H1 (cell line): ENCODE measurements at regions not wholly inside any gene's neighbourhood (a gene's known extent, or its start where the extent isn't known, plus 50 kb on each side); places are given as distances from the start of the nearest gene placed in this dataset.

Experiments used
- CTCF ChIA-PET: fragments of 300-600 bp; sonication (Branson Sonifier 250); formaldehyde crosslinking; loops from one replicate; lab custom pipeline; 2021; ENCODE audit not compliant: partially characterized antibody; lab: Charles Lee
- POLR2A ChIA-PET: fragments of 300-600 bp; sonication (Branson Sonifier 250); formaldehyde crosslinking; loops from one replicate; lab custom pipeline; 2021; ENCODE audit warnings: inconsistent platforms; ENCODE audit not compliant: partially characterized antibody; lab: Charles Lee
- DNase-seq, 2 experiments: peaks; one replicate each; pipeline versions ENCODE4 v3.0.0 to v3.0.0-alpha.2; 2010 to 2022; ENCODE audit warnings: low spot score in 2 of 2, low read depth in 1 of 2, mixed read lengths in 1 of 2
- FAIRE-seq: peaks from 2 replicates; lab custom pipeline; 2011; peaks lifted over from hg19 to GRCh38; lab: Jason Lieb, UNC
- H2AFZ ChIP-seq: 2 replicates; pipeline ENCODE4 v1.8.1; 2012; ENCODE audit warnings: low read length, inconsistent platforms
- H2AK5ac ChIP-seq: 2 replicates; pipeline ENCODE4 v1.6.1; 2013; ENCODE audit warnings: low read depth, low read length
- H2BK120ac ChIP-seq: replicated peaks from 2 replicates; pipeline ENCODE3; 2013; ENCODE audit warnings: low read depth, low read length, inconsistent platforms
- H2BK12ac ChIP-seq: 2 replicates; pipeline ENCODE4 v1.6.1; 2013; ENCODE audit warnings: low read depth, low read length
- H2BK15ac ChIP-seq: 2 replicates; pipeline ENCODE4 v1.6.1; 2013; ENCODE audit warnings: low read length
- H2BK20ac ChIP-seq: 2 replicates; pipeline ENCODE4 v1.6.1; 2013; ENCODE audit warnings: low read length
- H2BK5ac ChIP-seq: 2 replicates; pipeline ENCODE4 v1.6.1; 2013; ENCODE audit warnings: low read depth, low read length
- H3K14ac ChIP-seq: 2 replicates; pipeline ENCODE4 v1.6.1; 2013; ENCODE audit warnings: inconsistent platforms; ENCODE audit not compliant: insufficient read length
- H3K18ac ChIP-seq: 2 replicates; pipeline ENCODE4 v1.6.1; 2013; ENCODE audit warnings: low read length; ENCODE audit errors: extremely low read depth
- H3K23ac ChIP-seq: 2 replicates; pipeline ENCODE4 v1.6.1; 2013; ENCODE audit warnings: inconsistent platforms; ENCODE audit not compliant: insufficient read length
- H3K23me2 ChIP-seq: 2 replicates; pipeline ENCODE4 v1.6.1; 2013; ENCODE audit warnings: low read depth, low read length
- H3K27ac ChIP-seq: 2 replicates; pipeline ENCODE4 v1.6.1; 2011; ENCODE audit warnings: low read depth, low read length, inconsistent platforms
- H3K27me3 ChIP-seq, 4 experiments: replicated peaks in 1 of 4; 1 replicate in 1 of 4; 2 replicates in 3 of 4; pipeline versions ENCODE4 v1.6.1 to v1.8.1; 2011 to 2013; ENCODE audit warnings: low read length in 3 of 4, mild to moderate bottlenecking in 3 of 4, inconsistent platforms in 2 of 4, mixed read lengths in 2 of 4, moderate library complexity in 1 of 4; ENCODE audit not compliant: control insufficient read depth in 3 of 4, insufficient read depth in 3 of 4; ENCODE audit errors: extremely low read depth in 1 of 4
- H3K36me3 ChIP-seq, 4 experiments: 2 replicates each; pipeline versions ENCODE4 v1.6.1 to v1.8.1; 2011 to 2013; ENCODE audit warnings: mild to moderate bottlenecking in 4 of 4, low read length in 3 of 4, moderate library complexity in 2 of 4, control low read depth in 1 of 4, inconsistent platforms in 1 of 4; ENCODE audit not compliant: insufficient read depth in 4 of 4, control insufficient read depth in 2 of 4
- H3K4ac ChIP-seq: replicated peaks from 2 replicates; pipeline ENCODE3; 2013; ENCODE audit warnings: low read length, low read depth, mixed read lengths, inconsistent platforms; ENCODE audit not compliant: insufficient read length
- H3K4me1 ChIP-seq, 4 experiments: replicated peaks in 1 of 4; 1 replicate in 1 of 4; 2 replicates in 3 of 4; pipeline versions ENCODE4 v1.6.1 to v1.8.1; 2011 to 2013; ENCODE audit warnings: low read length in 3 of 4, inconsistent platforms in 2 of 4, mixed read lengths in 1 of 4; ENCODE audit not compliant: insufficient read depth in 4 of 4, control insufficient read depth in 3 of 4
- H3K4me2 ChIP-seq, 2 experiments: 2 replicates each; pipeline versions ENCODE4 v1.6.1 to v1.8.1; 2011 to 2013; ENCODE audit warnings: low read depth in 2 of 2, low read length in 2 of 2, control low read depth in 1 of 2, inconsistent platforms in 1 of 2, mild to moderate bottlenecking in 1 of 2; ENCODE audit not compliant: insufficient read depth in 1 of 2
- H3K4me3 ChIP-seq, 4 experiments: fragments of 200-600, 300-600 bp in 1 of 4; sonication (generic), shearing (Covaris generic), sonication (Bioruptor Twin) in 1 of 4; 2 replicates each; pipeline versions ENCODE4 v1.5.1 to v1.8.1; 2011 to 2016; ENCODE audit warnings: low read length in 4 of 4, low read depth in 3 of 4, control low read depth in 2 of 4, inconsistent platforms in 2 of 4, mild to moderate bottlenecking in 2 of 4, mixed read lengths in 1 of 4, moderate library complexity in 1 of 4; ENCODE audit not compliant: insufficient read depth in 2 of 4; ENCODE audit errors: extremely low read depth in 1 of 4
- H3K56ac ChIP-seq: replicated peaks from 2 replicates; pipeline ENCODE3; 2013; ENCODE audit warnings: low read depth, mild to moderate bottlenecking, mixed read lengths, low read length, inconsistent platforms; ENCODE audit not compliant: insufficient read length
- H3K79me1 ChIP-seq: 2 replicates; pipeline ENCODE4 v1.6.1; 2013; ENCODE audit warnings: low read depth, low read length, control low read depth
- H3K79me2 ChIP-seq, 2 experiments: 2 replicates each; pipeline versions ENCODE4 v1.6.1 to v1.8.1; 2012 to 2013; ENCODE audit warnings: low read length in 2 of 2, mild to moderate bottlenecking in 2 of 2, inconsistent platforms in 1 of 2; ENCODE audit not compliant: insufficient read depth in 2 of 2, control insufficient read depth in 1 of 2
- H3K9ac ChIP-seq, 4 experiments: replicated peaks in 1 of 4; 1 replicate in 1 of 4; 2 replicates in 3 of 4; pipeline versions ENCODE4 v1.6.1 to v1.8.1; 2011 to 2013; ENCODE audit warnings: low read depth in 3 of 4, low read length in 3 of 4, control low read depth in 2 of 4, mild to moderate bottlenecking in 2 of 4, moderate library complexity in 2 of 4, inconsistent platforms in 1 of 4; ENCODE audit errors: extremely low read depth in 1 of 4
- H3K9me3 ChIP-seq, 2 experiments: 2 replicates each; pipeline versions ENCODE4 v1.6.1 to v1.8.1; 2012 to 2013; ENCODE audit warnings: mild to moderate bottlenecking in 2 of 2, moderate library complexity in 2 of 2, control low read depth in 1 of 2, inconsistent platforms in 1 of 2, low read depth in 1 of 2, low read length in 1 of 2, mixed read lengths in 1 of 2; ENCODE audit not compliant: insufficient read depth in 2 of 2
- H4K20me1 ChIP-seq, 2 experiments: replicated peaks in 1 of 2; 2 replicates each; pipeline versions ENCODE3 to v1.8.1; 2011 to 2013; ENCODE audit warnings: inconsistent platforms in 2 of 2, low read length in 2 of 2, mild to moderate bottlenecking in 1 of 2; ENCODE audit not compliant: insufficient read depth in 2 of 2, control insufficient read depth in 1 of 2
- H4K5ac ChIP-seq: 2 replicates; pipeline ENCODE4 v1.6.1; 2013; ENCODE audit warnings: low read length, low read depth, mixed read lengths, inconsistent platforms; ENCODE audit not compliant: insufficient read length
- H4K8ac ChIP-seq: 2 replicates; pipeline ENCODE4 v1.8.0; 2013; ENCODE audit warnings: mild to moderate bottlenecking, moderate library complexity, low read length, inconsistent platforms; ENCODE audit not compliant: insufficient read depth; ENCODE audit errors: extremely low read depth
- H4K91ac ChIP-seq: replicated peaks from 2 replicates; pipeline ENCODE3; 2013; ENCODE audit warnings: low read length, mixed read lengths, inconsistent platforms; ENCODE audit not compliant: insufficient read length
- ATF3 ChIP-seq: IDR thresholded peaks from 2 replicates; pipeline ENCODE4 v1.6.1; 2011; ENCODE audit warnings: low read depth, mild to moderate bottlenecking, low read length; ENCODE audit not compliant: insufficient read depth
- CHD2 ChIP-seq: IDR thresholded peaks from 2 replicates; pipeline ENCODE4 v1.6.1; 2012; ENCODE audit warnings: low read length, improper control_type of control experiment
- E2F6 ChIP-seq: IDR thresholded peaks from 2 replicates; pipeline ENCODE4 v1.6.1; 2012; ENCODE audit warnings: inconsistent platforms
- GABPA ChIP-seq: IDR thresholded peaks from 2 replicates; pipeline ENCODE4 v1.6.1; 2011; ENCODE audit warnings: mild to moderate bottlenecking, low read length, moderate library complexity, borderline replicate concordance; ENCODE audit not compliant: insufficient read depth
- HDAC6 ChIP-seq: IDR thresholded peaks from one replicate; pipeline ENCODE4 v1.7.1; 2012; ENCODE audit warnings: low read depth, mild to moderate bottlenecking, inconsistent platforms, low read length, moderate library complexity
- NANOG ChIP-seq: IDR thresholded peaks from 2 replicates; pipeline ENCODE4 v1.6.1; 2011; ENCODE audit warnings: low read length, low read depth, mild to moderate bottlenecking, inconsistent platforms; ENCODE audit not compliant: insufficient read depth, poor library complexity, severe bottlenecking
- RAD21 ChIP-seq, 2 experiments: IDR thresholded peaks in 1 of 2; conservative IDR thresholded peaks in 1 of 2; 2 replicates each; pipeline ENCODE4 v1.6.1; 2011; ENCODE audit warnings: low read depth in 2 of 2, low read length in 2 of 2, improper control_type of control experiment in 1 of 2, inconsistent platforms in 1 of 2, mild to moderate bottlenecking in 1 of 2, moderate library complexity in 1 of 2
- RFX5 ChIP-seq: IDR thresholded peaks from 2 replicates; pipeline ENCODE4 v1.6.1; 2011; ENCODE audit warnings: low read depth, low read length, improper control_type of control experiment, borderline replicate concordance
- SP4 ChIP-seq: IDR thresholded peaks from 2 replicates; pipeline ENCODE4 v1.6.1; 2012; ENCODE audit warnings: low read length, inconsistent platforms
- TCF12 ChIP-seq: IDR thresholded peaks from 2 replicates; pipeline ENCODE4 v1.6.1; 2011; ENCODE audit warnings: low read depth, mild to moderate bottlenecking, low read length
- ZNF274 ChIP-seq: IDR thresholded peaks from 2 replicates; pipeline ENCODE4 v1.7.0; 2012; ENCODE audit warnings: low read length, borderline replicate concordance; ENCODE audit errors: extremely low read depth
- WGBS, 2 experiments: shearing (Covaris generic) in 1 of 2; methylation state at CpG; one replicate each; pipeline versions ENCODE4 v1.1.6 to v1.1.7; 2013 to 2015; ENCODE audit warnings: low lambda C conversion rate in 2 of 2, mixed read lengths in 2 of 2, inconsistent platforms in 1 of 2, low coverage in 1 of 2, missing lambda C conversion rate in 1 of 2; ENCODE audit not compliant: insufficient replicate concordance in 2 of 2, insufficient coverage in 1 of 2, insufficient read length in 1 of 2; ENCODE audit errors: extremely low coverage in 1 of 2, missing lambda C conversion rate in 1 of 2; 5-methylcytosine and 5-hydroxymethylcytosine counted together

GRCh38 chr1:9455487-9456234, 83.6 kb upstream of the SLC25A33 start:
- peaks cover 0 to 5% of the 10 kb centered on the region in 2 experiments for H4K20me1 ChIP-seq
- no peaks in the 10 kb centered on the region for H3K79me1 ChIP-seq
- H3K27me3 ChIP-seq, result peaks cover 0 to 3% (median 0%) of the 10 kb centered on the region in 4 experiments; a peak in 1 of 7 replicates
- no peak overlapping the region for H3K56ac ChIP-seq
- no peaks in the 10 kb centered on the region for H3K36me3 ChIP-seq
- DNase-seq (peak; percentile 54 to 94), FAIRE-seq (peak; percentile 36)
- H2BK5ac ChIP-seq, result no peak overlapping the region
- no peaks in the 10 kb centered on the region for H3K9me3 ChIP-seq
- H3K79me2 ChIP-seq, result no peaks in the 10 kb centered on the region
- H2BK120ac ChIP-seq, result no peak overlapping the region
- peak overlapping the region; percentile 19; the same call in 1 of the 2 replicates for H2BK12ac ChIP-seq
- H3K18ac ChIP-seq, result no peak overlapping the region
- H3K9ac ChIP-seq, result no peak overlapping the region
- no peak overlapping the region for H3K4me2 ChIP-seq
- WGBS, 2 experiments, result 56% methylated on average over 22 of the region's 22 CpGs; no CpG with 5 or more reads in 1 of the 2 experiments
- H4K91ac ChIP-seq, result no peak overlapping the region
- no peak overlapping the region for H2BK20ac ChIP-seq
- CTCF ChIA-PET, result interaction anchor here (0.6 to 8.6 kb wide), 77 partner anchors 10 to 345 kb away, joined by 3 to 98 read pairs (median 4); partner anchors contain the start of genes H6PD and SPSB1
- H3K14ac ChIP-seq, result no peak overlapping the region
- H2BK15ac ChIP-seq, result no peak overlapping the region
- H3K4ac ChIP-seq, result no peak overlapping the region
- H4K5ac ChIP-seq, result no peak overlapping the region
- H3K4me3 ChIP-seq, result no peak overlapping the region
- H3K23ac ChIP-seq, result no peak overlapping the region
- no peak overlapping the region for H3K27ac ChIP-seq
- no peaks in the 10 kb centered on the region for H3K23me2 ChIP-seq
- H3K4me1 ChIP-seq, result no peaks in the 10 kb centered on the region; a peak in 1 of 7 replicates
- POLR2A ChIA-PET, result no interaction called here
- no peak overlapping the region for H4K8ac ChIP-seq
- no peak overlapping the region for H2AFZ ChIP-seq
- no peak overlapping the region for H2AK5ac ChIP-seq
- no peak for TF ChIP-seq CHD2
- no peak for TF ChIP-seq RFX5
- TF ChIP-seq NANOG, result no peak
- no peak for TF ChIP-seq TCF12
- no peak; the same call in 1 of the 2 replicates for TF ChIP-seq E2F6
- peak; percentile 69; the same call in 1 of the 2 replicates for TF ChIP-seq SP4
- no peak for TF ChIP-seq HDAC6
- peak; percentile 97 to 98 for TF ChIP-seq RAD21 (IDR thresholded peaks at IDR 0.05 in 1 of 2, conservative IDR thresholded peaks at IDR 0.05 in 1 of 2; ENCODE audit: low read depth in 2 of 2, low read length in 2 of 2)
- peak; percentile 71; the same call in 1 of the 2 replicates for TF ChIP-seq GABPA
- no peak for TF ChIP-seq ZNF274
- TF ChIP-seq ATF3, result peak; percentile 6; the same call in 1 of the 2 replicates
